Breast epithelium (tissue), 4 donors: ENCODE measurements at regions not wholly inside any gene's neighbourhood (a gene's known extent, or its start where the extent isn't known, plus 50 kb on each side); places are given as distances from the start of the nearest gene placed in this dataset.

ENCODE experiments used
- DNase-seq, 2 donors: peaks; one replicate each; pipeline ENCODE4 v3.0.0-alpha.2; 2019; ENCODE audit warnings: low spot score in 2 of 2
- H3K27ac ChIP-seq, 2 donors: fragments of 200-600 bp; sonication (generic) in 1 of 2; one replicate each; pipeline ENCODE4 v1.5.1; 2016 to 2019; ENCODE audit warnings: mild to moderate bottlenecking in 1 of 2
- H3K27me3 ChIP-seq, 2 donors: fragments of 200-600 bp; sonication (generic) in 1 of 2; one replicate each; pipeline versions ENCODE4 v1.5.1 to v1.6.0; 2017 to 2019; ENCODE audit warnings: control low read depth in 1 of 2, mild to moderate bottlenecking in 1 of 2
- H3K36me3 ChIP-seq: fragments of 200-600 bp; one replicate; pipeline ENCODE4 v1.5.1; 2019
- H3K4me1 ChIP-seq, 2 donors: fragments of 200-600 bp; sonication (generic); one replicate each; pipeline ENCODE4 v1.5.1; 2016 to 2019; ENCODE audit warnings: control low read depth in 1 of 2
- H3K4me3 ChIP-seq, 3 donors: fragments of 200-600 bp; sonication (generic); 1 replicate in 2 of 3; 2 replicates in 1 of 3; pipeline ENCODE4 v1.5.1; 2016 to 2019; ENCODE audit warnings: mild to moderate bottlenecking in 3 of 3, moderate library complexity in 2 of 3
- H3K9me3 ChIP-seq, 2 donors: fragments of 200-600 bp; sonication (generic) in 1 of 2; one replicate each; pipeline ENCODE4 v1.5.1; 2016 to 2019; ENCODE audit warnings: control low read depth in 1 of 2
- POLR2A ChIP-seq: fragments of 450-650 bp; IDR thresholded peaks from one replicate; pipeline ENCODE4 v1.6.1; 2016; ENCODE audit warnings: antibody characterized with exemption, mild to moderate bottlenecking, moderate library complexity
- POLR2AphosphoS5 ChIP-seq, 3 donors: sonication (generic); formaldehyde crosslinking; IDR thresholded peaks; one replicate each; pipeline ENCODE4 v1.6.1; 2017; ENCODE audit warnings: antibody characterized with exemption in 3 of 3
- intact Hi-C: fragments of 100-400 bp; cut with DNase I; formaldehyde crosslinking; loops from one replicate; pipeline ENCODE4 v1.15.1; 2023; ENCODE audit warnings: low total_unique reads
- TF ChIP-seq, protein P1 (sequence below), 3 donors: fragments of 450-650 bp; IDR thresholded peaks; one replicate each; pipeline ENCODE4 v1.5.1; 2016 to 2017; ENCODE audit warnings: antibody characterized with exemption in 3 of 3, mild to moderate bottlenecking in 3 of 3, moderate library complexity in 3 of 3

DNA sequence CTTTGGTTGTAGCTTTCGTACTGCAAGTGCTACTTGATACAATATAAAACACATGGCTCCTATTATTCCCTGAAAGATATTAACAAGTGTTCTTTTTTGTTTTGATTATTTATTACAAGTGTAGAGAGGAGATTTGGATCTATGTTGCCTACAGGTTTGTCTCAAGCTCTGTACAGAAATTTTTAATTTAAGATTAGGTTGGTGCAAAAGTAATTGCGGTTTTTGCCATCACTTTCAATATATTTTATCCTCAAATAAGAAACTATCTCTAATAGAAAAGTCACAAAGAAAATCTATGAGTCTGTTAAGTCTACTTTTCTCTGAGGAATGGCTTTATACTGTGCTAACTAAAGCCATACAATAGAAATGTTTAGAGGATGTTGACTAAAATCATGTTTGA lies 1086.1 kb downstream of the GRM8 start:
- H3K4me1 ChIP-seq: no peaks in the 10 kb centered on the region
- intact Hi-C loops: loop anchor here (10.0 kb wide), 1 partner anchor 592 kb away; no protein-coding TSS in a partner anchor
- no peak for TF ChIP-seq POLR2A
- peaks cover 0 to 6% of the 10 kb centered on the region in 2 donors for H3K9me3 ChIP-seq
- no peak overlapping the region for H3K27ac ChIP-seq
- H3K27me3 ChIP-seq: no peaks in the 10 kb centered on the region
- H3K4me3 ChIP-seq: no peak overlapping the region
- DNase-seq: no peak
- H3K36me3 ChIP-seq: no peaks in the 10 kb centered on the region

DNA sequence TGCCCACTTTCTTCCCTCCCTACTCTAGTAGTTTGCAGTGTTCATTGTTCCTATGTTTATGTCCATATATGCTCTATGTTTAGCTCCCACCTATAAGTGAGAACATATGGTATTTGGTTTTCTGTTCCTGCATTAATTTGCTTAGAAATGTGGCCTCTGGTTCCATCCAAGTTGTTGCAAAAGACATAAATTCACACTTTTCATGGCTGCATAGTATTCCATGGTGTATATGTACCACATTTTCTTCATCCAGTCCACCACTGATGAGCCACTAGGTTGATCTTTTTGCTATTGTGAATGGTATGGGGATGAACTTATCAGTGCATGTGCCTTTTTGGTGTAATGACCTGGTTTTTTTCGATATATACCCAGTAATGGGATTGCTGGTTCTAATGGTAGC lies 1089.1 kb downstream of the GRM8 start:
- H3K4me3 ChIP-seq: no peak overlapping the region
- H3K4me1 ChIP-seq: no peaks in the 10 kb centered on the region
- DNase-seq: no peak
- no peaks in the 10 kb centered on the region for H3K36me3 ChIP-seq
- no peak overlapping the region for H3K27ac ChIP-seq
- intact Hi-C loops: loop anchor here (10.0 kb wide), 1 partner anchor 589 kb away; no protein-coding TSS in a partner anchor
- no peaks in the 10 kb centered on the region for H3K27me3 ChIP-seq
- peaks cover 0 to 6% of the 10 kb centered on the region in 2 donors for H3K9me3 ChIP-seq
- TF ChIP-seq POLR2A (no peak), POLR2AphosphoS5 (IDR thresholded peaks at IDR 0.05) (no peak)
- TF ChIP-seq, protein P1, sequence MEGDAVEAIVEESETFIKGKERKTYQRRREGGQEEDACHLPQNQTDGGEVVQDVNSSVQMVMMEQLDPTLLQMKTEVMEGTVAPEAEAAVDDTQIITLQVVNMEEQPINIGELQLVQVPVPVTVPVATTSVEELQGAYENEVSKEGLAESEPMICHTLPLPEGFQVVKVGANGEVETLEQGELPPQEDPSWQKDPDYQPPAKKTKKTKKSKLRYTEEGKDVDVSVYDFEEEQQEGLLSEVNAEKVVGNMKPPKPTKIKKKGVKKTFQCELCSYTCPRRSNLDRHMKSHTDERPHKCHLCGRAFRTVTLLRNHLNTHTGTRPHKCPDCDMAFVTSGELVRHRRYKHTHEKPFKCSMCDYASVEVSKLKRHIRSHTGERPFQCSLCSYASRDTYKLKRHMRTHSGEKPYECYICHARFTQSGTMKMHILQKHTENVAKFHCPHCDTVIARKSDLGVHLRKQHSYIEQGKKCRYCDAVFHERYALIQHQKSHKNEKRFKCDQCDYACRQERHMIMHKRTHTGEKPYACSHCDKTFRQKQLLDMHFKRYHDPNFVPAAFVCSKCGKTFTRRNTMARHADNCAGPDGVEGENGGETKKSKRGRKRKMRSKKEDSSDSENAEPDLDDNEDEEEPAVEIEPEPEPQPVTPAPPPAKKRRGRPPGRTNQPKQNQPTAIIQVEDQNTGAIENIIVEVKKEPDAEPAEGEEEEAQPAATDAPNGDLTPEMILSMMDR (IDR thresholded peaks at IDR 0.05): no peak

DNA sequence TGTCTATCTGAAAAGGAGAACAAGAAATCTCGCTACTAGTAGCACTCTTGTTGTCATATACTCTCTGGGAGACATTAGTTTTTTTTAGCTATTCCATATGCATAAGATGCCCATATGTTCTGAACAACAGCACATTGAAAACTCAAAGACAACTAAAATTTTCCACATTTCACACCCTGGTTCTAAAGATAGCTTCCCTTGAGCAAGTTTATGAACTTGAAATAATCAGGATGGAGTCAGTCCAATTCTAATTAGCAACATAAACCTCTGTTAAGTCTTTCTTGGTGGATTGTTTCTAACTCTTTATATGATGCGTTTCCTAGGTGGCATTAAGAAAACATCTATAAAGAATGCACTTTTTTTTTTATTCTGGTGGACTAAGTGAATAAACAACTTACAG lies 1095.3 kb downstream of the GRM8 start:
- H3K36me3 ChIP-seq: no peaks in the 10 kb centered on the region
- no peak for DNase-seq
- no peak overlapping the region for H3K27ac ChIP-seq
- H3K9me3 ChIP-seq: no peaks in the 10 kb centered on the region
- H3K4me3 ChIP-seq: no peak overlapping the region
- TF ChIP-seq, protein P1 (IDR thresholded peaks at IDR 0.05): no peak
- TF ChIP-seq POLR2AphosphoS5 (IDR thresholded peaks at IDR 0.05) (no peak), POLR2A (no peak)
- no peaks in the 10 kb centered on the region for H3K4me1 ChIP-seq
- intact Hi-C loops: no loop called here
- no peaks in the 10 kb centered on the region for H3K27me3 ChIP-seq

DNA sequence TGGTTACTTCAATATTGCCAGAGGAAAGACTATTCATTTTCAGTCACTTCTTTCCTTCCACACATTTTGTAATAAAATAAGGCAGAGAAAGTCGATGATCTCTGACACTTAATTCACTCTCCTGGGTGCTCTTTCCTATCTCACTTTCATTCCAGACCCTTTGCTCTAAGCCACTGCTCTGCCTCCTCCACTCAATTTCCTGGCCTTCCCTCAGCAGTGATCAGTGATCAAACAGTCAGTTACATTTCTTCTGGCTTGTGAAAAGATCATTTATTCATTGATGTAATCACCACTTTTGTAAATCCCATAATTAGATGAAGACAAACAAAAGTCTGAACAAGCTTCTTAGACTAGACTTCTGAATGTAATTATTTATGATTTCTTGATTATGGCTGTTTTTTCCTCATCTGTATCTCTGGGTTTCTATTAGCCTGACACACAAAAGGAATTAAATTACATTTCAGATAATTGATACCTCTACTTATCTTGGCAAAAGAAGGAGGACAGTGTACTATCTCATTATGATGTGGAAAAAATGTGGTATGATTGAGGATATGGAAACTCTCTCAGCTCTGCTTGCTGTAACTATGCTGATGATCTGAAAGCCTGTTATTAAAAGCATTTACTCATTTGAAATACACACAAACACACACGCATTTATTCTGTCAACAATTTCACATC lies 1102.3 kb downstream of the GRM8 start:
- no peaks in the 10 kb centered on the region for H3K4me1 ChIP-seq
- no peaks in the 10 kb centered on the region for H3K9me3 ChIP-seq
- intact Hi-C loops: no loop called here
- TF ChIP-seq, protein P1 (IDR thresholded peaks at IDR 0.05): no peak
- TF ChIP-seq POLR2AphosphoS5 (IDR thresholded peaks at IDR 0.05) (no peak), POLR2A (no peak)
- H3K27ac ChIP-seq: no peak overlapping the region
- no peak for DNase-seq
- no peaks in the 10 kb centered on the region for H3K36me3 ChIP-seq
- H3K4me3 ChIP-seq: no peak overlapping the region
- no peaks in the 10 kb centered on the region for H3K27me3 ChIP-seq

DNA sequence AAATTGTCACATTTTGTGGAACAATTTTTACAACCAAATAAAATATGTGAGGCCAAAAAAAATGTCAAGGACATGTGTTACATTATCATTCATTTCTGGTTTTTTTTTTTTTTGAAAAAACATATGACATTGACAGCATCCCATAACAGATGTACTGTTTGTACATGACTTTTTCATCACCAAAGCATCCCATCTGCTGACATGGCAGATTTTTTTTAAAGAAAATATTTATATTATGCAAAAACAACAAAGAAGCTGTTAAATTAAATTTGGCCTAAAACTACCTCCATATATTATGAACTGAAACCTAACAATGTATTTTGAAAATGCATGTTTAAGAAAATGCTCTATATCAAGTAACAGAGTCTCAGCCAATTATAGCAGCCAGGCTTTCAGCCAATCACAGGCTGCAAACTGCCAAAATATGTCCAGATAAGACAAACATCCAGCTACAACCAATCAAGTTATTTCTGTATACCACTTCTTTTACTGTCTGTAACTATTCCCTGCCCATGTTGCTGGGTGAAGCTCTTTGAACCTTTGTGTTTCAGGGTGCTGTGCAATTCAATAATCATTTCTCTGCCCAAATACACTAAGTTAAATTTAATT lies 1111.8 kb downstream of the GRM8 start:
- Histone ChIP-seq H3K4me1 (no peaks in the 10 kb centered on the region), H3K36me3 (no peaks in the 10 kb centered on the region), H3K27ac (no peak overlapping the region), H3K4me3 (no peak overlapping the region), H3K27me3 (no peaks in the 10 kb centered on the region), H3K9me3 (no peaks in the 10 kb centered on the region)
- no peak for DNase-seq
- intact Hi-C loops: no loop called here
- TF ChIP-seq, protein P1 (IDR thresholded peaks at IDR 0.05): no peak
- TF ChIP-seq POLR2AphosphoS5 (IDR thresholded peaks at IDR 0.05) (no peak), POLR2A (no peak)
